ENCODE measurements at regions not wholly inside any gene's neighbourhood (a gene's known extent, or its start where the extent isn't known, plus 50 kb on each side); places are given as distances from the start of the nearest gene placed in this dataset.
A peak's percentile ranks its signal among the peaks of the same experiment; 100 is the strongest.
"Not testable (repeated sequence)": the region's sequence is repeated elsewhere in the genome, so short reads cannot be mapped to it uniquely, and the experiment has no call there.

DNA sequence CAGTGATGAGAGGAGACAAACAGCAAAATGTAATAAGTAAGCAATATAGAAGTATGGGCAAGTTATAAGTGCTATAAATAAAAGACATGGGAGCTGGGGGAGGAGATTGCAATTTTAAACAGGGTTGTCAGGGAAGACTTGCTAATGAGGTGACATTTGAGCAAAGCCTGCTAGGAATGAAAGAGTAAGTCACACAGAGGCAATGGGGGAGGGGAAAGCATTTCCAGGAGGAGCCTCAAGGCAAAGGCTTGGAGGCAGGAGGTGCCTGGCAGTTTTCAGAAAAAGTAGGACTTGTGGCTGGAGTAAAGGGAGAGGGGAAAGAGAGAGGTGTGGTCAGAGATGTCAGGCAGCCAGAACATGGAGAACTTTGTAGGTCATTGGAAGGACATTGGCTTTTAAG lies 124.4 kb upstream of the NMUR2 start:
- no peak for DNase-seq

DNA sequence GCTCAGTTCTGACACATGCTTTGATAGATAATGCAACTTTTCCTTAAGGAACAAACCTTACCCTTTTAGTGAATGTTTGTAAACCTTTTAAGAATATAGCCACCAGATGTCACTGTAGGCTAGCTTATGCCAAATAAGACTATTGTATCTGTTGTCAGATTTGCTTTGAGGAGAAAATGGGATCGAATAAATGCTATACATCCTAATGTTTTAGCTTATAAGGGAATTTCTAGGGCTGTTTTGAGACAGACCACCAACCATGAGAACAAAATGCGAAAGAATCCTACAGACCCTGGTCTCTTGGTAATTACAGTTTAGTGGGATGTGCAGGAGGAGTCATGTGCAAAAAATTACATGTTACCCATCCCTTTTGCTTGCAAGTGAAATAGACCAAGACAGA lies 127.6 kb upstream of the NMUR2 start:
- DNase-seq = peak; percentile 42 to 53

DNA sequence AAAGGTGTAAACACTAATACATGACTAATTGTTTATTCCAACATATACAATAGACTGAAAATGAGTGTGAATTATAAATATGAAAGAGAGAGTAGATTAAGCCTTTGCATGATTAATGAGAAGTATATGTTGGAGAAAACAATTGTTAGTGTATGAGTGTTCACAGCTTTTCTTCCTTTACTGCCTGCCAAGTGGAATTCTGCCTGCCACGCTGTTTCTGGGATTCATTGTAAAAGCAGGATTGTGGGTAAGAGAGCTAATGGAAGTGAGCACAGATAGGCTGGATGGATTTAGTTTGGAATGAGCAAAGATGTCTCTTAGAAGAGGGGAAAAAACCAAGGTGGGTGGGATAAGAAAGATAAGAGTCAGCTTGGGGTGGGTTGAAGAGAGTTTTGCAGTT lies 129.6 kb upstream of the NMUR2 start:
- no peak for DNase-seq

DNA sequence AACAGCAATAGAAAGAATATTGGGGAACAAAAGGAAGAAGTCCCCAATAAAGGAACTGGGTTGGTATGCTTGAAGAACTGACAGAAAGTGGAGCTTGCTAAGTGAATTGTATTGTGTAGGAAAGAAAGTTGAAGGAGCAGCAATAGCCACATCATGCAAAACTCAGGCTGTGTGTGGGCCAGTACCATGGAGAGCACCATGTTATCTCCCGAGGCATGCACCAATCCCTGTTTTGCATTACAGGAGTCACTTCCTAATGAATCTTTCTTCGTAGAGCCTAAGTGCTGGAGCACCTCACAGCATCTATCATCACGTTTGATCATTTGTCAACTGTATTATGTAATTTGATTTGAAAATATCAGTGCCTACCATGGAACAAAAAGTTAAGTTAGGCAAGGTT lies 137.7 kb upstream of the NMUR2 start:
- no peak for DNase-seq

DNA sequence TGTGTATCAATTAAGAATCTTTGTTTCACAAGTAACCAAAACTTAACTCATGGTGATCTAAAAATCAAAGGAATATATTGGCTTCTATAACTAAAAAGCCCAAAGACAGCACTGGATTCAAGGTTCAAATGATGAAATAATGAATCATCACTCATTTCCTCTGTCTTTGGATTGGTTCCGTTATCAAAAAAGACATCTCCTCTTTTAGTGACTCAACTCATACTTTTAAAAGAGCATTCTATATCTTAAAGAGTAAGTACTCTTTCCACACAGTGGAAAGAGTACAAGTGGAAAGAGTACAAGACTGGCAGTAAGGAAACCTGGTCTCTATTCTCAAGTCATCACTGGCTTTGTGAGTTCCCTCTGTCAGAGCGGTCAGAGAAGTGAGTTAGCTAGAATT lies 141.4 kb upstream of the NMUR2 start:
- DNase-seq = no peak

DNA sequence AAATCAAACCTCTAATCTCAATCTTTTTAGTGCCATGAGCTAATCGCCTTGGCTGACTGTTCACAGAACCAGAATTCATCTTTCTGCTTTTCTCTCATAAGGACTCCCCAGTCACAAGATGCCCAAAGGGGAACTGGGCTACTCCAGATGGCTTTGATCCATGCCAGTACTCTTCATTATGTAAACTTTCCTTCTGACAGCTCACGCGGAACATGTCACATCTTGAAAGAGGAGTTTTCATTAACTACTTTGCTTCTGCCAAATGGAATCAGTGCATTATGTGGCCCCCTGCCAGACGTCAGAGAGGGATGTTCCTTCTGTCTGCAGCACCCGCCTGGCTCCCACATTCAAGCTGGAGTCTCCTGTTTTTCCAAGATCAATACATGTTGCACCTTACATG lies 142.1 kb upstream of the NMUR2 start:
- no peak for DNase-seq

DNA sequence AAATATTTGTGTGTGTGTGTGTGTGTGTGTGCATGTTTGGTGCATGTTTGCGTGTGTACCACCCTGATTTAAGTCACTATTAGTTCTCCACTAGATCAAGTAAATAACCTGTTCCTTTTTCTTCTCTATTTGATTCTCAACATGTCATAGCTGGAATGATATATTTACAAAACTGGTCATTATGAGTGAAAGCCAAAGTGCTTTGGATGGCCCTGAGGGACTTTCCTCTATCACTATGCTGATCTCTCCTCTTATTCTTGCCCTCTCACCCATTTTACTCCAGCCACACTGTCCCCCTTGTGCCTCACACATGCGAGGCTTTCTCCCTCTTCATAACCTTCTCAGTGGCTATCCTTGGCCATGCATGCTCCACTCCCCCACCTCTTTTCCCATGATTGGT lies 144.6 kb upstream of the NMUR2 start:
- no peak for DNase-seq

DNA sequence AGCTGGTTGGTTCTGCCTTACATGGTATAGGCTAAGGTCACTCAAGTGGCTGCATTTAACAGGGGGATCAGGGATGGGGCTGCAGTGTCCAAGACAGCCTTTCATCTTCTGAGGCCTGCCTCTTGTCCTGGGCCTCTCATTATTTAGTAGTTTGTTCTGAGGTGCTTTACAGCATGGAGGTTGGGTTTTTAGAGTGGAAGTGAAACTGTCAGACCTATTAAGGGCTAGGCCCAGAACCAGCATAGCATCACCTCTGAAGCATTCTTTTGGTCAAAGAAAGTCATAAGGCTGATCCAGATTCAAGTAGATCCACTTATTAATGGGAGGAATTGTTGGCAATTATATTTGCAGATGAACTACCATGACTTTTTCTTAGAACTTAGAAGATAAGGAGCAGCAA lies 146.0 kb upstream of the NMUR2 start:
- no peak for DNase-seq

DNA sequence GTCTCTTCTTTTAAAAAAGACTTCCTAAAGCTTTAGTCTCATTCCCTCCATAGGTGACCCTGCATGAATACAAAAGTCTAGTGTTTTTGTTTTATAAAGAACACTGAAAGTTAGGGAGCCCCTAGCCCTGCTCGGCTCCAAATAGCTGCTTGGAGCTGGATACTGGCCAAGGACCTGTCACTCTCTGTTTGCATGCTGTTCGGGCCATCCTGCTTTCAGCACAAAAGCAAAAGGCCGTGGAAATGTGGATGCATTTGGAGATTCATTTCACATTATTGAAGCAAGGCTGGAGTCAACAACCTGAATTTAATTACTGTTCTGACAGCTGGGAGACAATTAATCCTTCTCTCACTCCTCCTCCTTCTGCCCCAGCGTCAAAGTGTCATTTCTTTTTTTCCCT lies 151.7 kb upstream of the NMUR2 start:
- DNase-seq = peak; percentile 4 to 10

DNA sequence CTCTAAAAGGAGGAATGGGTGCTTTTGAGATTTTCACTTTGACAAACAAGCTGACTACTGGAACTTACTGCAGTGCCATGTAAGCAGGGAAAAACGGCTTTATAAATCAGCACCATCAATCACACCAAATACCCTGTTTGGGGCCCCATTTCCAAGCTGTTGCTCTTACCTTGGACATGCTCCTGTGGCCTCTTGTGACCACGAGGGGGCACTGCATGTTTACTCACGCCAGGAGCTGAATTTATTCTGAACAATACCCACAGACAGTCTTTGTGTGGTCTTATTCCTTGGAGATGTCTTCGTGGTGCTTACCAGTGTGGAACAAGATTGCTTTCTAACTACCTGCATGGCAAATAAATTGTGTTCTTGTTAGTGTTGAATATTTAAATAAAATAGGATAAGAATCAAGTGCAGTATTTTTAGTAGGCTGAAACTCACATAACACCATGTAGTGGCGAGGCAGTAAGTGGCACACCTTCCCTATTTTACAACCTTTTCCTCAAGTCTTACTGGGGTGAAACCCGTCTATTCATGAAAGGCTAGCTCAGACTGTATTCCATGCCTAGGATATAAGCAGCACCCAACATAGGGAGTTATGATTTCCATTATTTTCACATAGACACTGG lies 155.5 kb upstream of the NMUR2 start:
- peak; percentile 39 to 44 for DNase-seq

DNA sequence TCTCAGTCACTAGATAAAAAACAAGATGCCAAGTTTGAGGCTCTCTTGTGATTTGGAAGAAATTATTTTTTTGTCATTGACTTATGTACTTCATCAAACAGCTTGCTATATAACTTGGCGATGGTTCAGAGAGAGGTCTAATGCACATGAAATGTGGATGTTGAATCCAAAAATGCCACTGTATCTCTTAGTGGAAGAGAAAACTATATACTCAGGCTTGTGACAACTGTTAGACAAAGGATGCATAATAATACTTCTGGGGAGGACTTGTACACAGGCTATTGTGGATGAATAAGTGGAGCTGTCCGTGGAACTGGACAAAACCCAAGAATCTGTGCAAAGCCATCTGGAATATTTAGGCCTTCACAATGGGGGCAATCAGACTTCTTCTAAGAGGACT lies 162.9 kb upstream of the NMUR2 start:
- no peak for DNase-seq

DNA sequence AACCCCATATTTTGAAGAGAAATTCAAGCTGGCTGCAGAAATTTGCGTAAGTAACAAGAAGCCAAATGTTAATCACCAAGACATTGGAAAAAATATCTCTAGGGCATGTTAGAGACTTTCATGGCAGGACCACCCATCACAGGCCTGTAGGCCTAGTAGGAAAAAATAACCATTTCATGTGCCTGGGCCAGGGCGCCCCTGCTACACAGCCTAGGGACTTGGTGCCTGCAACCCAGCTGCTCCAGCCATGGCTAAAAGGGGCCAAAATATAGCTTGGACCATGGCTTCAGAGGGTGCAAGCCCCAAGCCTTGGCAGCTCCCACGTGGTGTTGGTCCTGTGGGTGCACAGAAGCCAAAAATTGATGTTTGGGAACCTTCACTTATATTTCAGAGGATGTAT lies 167.7 kb upstream of the NMUR2 start:
- no peak for DNase-seq

DNA sequence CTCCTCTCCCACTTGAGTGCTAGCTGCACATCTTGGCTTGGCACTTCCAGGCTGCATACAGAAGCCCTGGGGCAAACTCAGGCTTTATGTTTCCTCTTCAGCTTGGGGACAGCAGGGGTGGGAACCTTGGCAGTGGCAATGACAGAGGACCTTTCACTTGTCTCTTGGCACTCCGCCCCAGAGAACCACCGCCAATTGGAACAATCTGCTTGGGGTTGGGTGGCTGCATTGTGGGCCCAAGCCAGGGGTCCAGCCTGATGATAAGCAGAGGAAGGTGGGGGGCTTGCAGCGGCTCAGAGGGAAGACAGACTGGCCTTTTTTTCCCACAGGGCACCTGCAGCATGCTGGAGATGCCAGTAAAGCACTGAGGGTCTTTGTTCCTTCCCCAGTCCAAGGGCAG lies 179.0 kb upstream of the NMUR2 start:
- no peak for DNase-seq

DNA sequence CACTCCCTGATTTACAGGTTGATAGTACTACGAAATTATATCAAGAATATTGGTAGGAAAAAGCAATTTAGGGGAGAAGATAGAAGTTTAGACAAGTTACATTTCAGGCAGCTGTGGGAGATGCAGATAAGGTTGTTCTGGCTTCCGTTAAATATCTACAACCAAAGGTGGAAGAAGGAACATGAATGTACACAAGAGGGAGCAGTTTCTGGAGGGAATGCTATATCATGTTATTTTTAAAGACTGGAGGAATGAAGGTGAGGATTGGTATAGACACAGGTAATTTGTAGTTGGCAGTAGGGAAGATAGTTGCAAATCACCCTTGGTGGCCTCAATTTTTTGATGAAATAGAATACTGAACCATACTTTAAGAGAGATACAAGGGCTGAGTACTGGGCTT lies 187.3 kb upstream of the NMUR2 start:
- DNase-seq = peak in 1 of 2 experiments; percentile 10

DNA sequence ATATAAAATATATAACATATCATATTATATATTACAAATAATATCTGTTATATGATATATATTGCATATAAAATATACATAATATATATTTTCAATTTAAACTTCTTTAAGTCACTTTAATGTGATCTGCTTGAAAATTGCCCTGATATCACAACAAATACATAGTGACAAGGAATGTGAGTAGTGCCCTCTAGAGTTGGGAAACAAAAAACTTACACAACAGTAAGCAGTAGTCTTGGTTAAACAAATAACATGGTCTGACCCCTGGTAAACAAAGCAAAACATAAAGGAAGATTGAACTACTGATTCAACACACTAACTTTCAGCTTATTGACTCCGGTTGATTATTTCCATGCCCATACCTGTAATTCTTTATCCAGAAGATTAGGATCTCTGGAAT lies 188.3 kb upstream of the NMUR2 start:
- no peak for DNase-seq

DNA sequence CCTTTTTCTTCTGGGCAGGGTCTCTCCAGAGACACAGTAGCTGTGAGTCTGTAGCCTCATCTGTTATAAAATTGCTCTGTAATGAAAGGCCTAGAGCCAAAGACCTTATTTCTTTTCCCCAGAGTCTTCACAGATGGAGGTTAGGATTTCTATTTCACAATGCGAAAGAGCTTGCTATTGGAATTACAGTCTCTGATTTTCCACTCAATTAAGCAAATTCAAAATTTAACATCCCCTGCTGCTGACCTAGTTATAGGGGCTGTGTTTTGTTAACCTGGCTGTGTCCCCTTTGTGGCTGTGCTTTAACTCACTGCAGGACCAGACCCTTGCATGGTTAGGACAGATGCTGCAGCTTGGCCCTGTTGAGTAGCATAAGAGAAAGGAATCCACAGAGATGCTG lies 190.3 kb upstream of the NMUR2 start:
- DNase-seq = no peak

DNA sequence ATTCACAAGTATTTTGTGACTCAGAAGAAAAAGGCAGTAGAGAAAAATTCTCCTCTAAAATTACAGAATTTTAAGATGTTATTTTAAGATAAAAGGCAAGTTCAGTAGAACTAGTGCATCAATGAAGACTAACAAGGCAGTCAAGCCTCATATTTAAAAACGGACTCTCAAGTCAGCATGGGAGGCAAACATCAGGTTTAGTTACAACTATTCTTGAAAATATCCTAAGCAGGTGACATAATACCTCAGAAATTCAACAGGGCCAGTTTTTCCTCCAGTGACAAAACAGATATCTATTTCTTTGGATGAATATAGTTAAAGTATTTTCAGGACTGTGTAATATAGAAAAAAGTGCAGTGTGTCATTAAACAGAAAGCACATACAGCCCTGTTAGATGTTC lies 194.0 kb upstream of the NMUR2 start:
- DNase-seq = no peak

DNA sequence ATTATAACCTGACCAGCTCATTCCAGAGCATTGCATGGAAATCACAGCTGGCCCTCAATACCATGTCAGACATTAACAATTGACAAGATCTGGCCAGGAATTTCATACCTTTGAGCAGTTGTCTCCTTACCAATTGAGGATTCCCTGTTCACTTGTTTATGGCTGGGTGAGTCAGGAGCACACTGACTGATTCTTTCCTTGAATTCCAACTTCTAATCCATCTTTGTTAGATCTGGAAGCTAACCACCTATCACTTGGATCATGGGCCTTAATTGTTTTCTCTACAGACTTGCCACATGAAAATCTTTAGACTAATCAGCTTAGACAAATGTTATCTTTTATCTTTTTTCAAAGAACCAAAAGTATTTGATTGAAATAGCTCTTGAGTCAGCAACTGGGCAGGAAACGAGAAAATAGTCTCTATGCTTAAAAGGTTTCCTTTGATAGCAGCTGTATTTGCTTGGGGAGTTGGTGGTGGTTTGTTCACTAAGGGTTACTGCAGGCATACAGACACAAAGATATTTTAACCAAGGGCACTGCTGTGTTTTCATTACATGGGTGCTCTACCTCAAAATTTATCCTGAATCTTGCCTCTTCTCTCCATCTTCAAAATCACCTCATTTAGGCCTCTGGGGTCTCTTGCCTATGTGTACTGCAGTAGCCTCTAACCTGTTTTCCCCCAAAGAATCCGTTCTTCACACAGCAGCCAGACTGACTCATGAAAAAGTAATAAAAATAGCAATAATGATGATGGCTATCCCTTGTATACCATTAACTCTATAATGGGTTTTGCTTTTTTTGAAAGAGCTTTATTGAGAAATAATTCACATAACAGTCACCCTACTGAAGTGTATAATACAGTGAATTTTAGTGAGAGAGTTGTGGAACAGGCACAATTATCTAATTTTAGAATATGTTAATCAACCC lies 197.0 kb upstream of the NMUR2 start:
- no peak for DNase-seq

DNA sequence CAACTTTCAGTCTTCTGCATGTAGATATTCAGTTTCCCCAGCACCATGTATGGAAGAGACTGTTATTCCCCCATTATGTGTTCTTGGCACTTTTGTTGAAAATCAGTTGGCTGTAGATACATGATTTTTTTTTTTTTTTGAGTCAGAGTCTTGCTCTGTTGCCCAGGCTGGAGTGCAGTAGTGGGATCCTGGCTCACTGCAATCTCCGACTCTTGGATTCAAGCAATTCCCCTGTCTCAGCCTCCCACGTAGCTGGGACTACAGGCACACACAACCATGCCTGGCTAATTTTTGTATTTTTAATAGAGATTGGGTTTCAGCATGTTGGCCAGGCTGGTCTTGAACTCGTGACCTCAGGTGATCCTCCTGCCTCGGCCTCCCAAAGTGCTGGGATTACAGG lies 201.0 kb upstream of the NMUR2 start:
- DNase-seq = not testable (repeated sequence)

DNA sequence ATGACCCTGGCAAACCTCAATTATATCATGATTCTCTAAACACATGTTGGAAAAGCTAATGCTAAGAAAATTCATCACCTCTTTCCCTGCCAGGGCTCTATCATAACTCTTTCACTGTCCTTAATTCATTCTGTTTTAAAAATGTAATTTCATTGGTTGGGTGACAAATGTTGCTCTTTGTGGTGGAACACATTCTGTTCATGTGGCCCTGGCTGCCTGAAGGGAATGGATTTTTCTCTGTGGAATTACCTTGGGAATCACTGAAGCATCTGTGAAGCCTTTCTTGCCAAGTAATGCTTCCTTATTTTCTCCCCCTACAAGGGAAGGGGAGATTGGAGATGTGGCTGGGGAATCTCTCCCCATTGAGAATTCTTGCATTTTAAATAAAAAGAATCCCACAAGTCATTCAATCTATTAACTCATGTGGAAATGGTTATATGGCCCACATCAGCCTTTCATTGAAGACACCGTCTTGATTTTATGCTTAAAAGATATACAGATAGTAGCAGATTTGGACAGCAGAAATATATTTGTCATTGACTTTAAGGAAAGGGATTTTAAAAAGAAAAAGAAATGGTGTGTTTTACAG lies 201.8 kb upstream of the NMUR2 start:
- DNase-seq = no peak

DNA sequence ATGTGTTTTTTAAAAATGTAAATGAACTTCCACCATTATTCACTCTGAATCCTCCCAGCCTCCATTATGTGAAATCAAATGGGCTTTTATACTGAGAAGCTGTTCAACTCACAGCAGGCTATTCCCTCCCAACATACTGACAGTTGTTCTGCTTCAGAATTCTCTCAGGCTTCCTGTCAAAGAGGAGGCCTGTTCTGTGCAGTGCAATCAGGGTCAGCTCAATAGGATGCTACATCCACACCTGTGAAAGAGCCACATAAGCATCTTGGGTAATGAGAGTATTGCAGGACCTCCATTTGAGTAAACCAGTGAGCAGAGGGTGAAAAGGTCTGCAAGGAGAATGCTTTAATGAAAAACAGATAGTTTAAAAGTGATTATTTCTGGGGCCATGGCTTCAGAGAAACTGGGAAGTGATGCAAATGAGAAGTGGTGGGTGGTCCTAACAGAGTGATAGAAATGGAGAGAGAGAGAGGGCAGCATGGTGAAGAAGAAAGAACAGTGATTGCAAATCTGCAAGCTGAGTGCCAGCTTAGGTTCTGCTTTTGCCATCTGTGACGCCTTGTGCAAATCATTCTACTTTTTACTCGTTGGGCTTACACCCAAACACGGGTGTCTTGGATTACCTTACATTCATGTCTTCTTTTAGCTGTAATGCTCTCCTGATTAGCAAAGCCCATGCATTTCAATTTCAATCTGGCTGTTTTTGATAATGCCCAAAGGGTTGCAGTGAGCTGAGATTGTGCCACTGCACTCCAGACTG lies 202.5 kb upstream of the NMUR2 start:
- no peak for DNase-seq

DNA sequence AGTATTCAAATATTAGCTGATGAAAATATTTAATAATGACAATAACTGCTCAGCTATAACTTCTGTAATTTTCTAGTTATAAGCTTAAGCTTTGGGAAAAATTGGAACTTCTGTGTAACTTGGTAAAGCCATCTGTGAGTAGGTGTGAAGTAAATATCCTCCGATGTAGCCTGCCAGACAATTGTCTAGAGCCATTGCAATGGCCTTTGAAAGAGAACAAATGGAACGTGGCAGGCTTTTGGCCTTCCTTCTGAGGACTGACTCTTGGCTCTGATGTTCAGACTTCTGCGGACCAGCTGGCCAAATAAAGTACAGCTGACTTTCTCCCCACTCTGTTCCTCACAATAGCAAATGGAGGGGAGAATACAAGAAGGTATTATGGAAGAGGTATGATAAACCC lies 203.4 kb upstream of the NMUR2 start:
- DNase-seq = no peak

DNA sequence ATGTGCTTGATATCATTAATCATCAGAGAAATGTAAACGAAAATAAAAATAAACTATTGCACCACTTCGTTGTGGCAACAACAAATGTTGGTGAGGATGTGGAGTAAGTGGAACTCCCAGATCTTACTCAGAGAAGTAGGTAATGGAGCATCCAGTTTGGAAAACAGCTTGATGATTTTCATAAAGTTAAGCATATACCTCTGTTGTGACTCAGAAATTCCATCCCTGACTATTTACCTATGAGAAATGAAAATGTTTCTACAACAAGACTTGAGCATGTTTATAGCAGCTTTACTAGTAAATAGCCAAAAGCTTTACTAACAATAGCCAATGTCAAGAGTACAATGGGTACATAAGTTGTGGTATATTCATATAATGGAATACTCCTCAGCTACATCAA lies 214.7 kb upstream of the NMUR2 start:
- no peak for DNase-seq

DNA sequence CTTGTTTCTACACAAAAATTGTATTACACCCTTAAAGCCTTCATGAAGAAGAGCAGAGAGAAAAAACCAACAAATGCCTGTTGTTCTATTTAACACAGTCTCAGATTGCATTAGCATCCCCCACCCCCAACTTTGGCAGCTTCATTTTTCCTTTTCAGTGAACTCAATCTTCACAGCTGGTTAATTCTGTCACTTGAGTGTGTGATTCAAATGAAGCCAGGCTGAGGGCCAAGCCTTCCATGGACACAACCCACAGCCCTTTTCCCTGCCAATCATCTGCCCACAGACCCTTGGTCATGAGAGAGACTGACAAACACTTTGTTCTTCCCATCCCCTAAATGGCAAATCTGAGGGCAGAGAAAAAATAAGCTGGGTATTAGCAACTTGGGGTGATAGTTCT lies 217.5 kb upstream of the NMUR2 start:
- DNase-seq = no peak

Data from SHP77 (cell line).